ENCODE measurements at regions not wholly inside any gene's neighbourhood (a gene's known extent, or its start where the extent isn't known, plus 50 kb on each side); places are given as distances from the start of the nearest gene placed in this dataset.

DNA sequence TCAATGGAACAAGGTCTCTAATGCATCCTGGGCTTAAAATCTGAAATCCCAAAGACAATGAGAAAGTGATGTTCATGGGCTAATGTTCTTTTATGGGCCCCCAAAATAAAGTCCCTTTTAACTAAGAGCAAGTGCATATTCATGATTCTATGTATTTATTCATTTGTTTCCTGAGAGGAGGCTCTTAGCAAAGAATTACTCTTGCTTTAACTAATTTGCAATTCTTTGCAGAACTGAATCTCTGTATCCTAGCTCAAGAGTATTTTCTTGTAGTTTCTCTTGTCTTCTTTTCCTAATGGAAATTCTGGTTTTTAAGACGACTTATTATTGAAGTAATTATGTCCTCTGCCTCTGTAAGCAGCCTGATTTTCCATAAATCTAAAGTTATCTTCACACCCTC, 202.2 kb upstream of the TP63 start:
- no peaks in the 10 kb centered on the region for H4K20me1 ChIP-seq (ENCODE audit: control insufficient read depth, insufficient read depth)
- BruUV-seq (replicated peaks) = no TSS peak
- no peaks in the 10 kb centered on the region for H3K79me2 ChIP-seq (ENCODE audit: control insufficient read depth, insufficient read depth, low read length)
- TF ChIP-seq, protein P1, sequence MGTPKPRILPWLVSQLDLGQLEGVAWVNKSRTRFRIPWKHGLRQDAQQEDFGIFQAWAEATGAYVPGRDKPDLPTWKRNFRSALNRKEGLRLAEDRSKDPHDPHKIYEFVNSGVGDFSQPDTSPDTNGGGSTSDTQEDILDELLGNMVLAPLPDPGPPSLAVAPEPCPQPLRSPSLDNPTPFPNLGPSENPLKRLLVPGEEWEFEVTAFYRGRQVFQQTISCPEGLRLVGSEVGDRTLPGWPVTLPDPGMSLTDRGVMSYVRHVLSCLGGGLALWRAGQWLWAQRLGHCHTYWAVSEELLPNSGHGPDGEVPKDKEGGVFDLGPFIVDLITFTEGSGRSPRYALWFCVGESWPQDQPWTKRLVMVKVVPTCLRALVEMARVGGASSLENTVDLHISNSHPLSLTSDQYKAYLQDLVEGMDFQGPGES (IDR thresholded peaks at IDR 0.05) = no peak
- TF ChIP-seq, protein P2, sequence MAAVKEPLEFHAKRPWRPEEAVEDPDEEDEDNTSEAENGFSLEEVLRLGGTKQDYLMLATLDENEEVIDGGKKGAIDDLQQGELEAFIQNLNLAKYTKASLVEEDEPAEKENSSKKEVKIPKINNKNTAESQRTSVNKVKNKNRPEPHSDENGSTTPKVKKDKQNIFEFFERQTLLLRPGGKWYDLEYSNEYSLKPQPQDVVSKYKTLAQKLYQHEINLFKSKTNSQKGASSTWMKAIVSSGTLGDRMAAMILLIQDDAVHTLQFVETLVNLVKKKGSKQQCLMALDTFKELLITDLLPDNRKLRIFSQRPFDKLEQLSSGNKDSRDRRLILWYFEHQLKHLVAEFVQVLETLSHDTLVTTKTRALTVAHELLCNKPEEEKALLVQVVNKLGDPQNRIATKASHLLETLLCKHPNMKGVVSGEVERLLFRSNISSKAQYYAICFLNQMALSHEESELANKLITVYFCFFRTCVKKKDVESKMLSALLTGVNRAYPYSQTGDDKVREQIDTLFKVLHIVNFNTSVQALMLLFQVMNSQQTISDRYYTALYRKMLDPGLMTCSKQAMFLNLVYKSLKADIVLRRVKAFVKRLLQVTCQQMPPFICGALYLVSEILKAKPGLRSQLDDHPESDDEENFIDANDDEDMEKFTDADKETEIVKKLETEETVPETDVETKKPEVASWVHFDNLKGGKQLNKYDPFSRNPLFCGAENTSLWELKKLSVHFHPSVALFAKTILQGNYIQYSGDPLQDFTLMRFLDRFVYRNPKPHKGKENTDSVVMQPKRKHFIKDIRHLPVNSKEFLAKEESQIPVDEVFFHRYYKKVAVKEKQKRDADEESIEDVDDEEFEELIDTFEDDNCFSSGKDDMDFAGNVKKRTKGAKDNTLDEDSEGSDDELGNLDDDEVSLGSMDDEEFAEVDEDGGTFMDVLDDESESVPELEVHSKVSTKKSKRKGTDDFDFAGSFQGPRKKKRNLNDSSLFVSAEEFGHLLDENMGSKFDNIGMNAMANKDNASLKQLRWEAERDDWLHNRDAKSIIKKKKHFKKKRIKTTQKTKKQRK (IDR thresholded peaks at IDR 0.05; ENCODE audit: low read depth, low read length) = no peak
- no peak for FAIRE-seq
- RAD21 ChIA-PET (ENCODE audit: unreplicated experiment) = no interaction called here
- no peak overlapping the region for H3K9ac ChIP-seq (ENCODE audit: control insufficient read depth, insufficient read depth, low read length)
- no peak overlapping the region for H3K27ac ChIP-seq (ENCODE audit: control insufficient read depth, insufficient read depth)
- no peaks in the 10 kb centered on the region for H3K36me3 ChIP-seq (ENCODE audit: control insufficient read depth in 2 of 2, insufficient read depth in 2 of 2, low read length in 1 of 2)
- SMC1A ChIA-PET (ENCODE audit: uncharacterized antibody, unreplicated experiment) = interaction anchor here (1.0 to 1.4 kb wide), 4 partner anchors 10 to 25 kb away, joined by 3 to 5 read pairs (median 4); no protein-coding TSS in a partner anchor
- intact Hi-C loops (cut with micrococcal nuclease; ENCODE audit: unreplicated experiment) = no loop called here
- no peak overlapping the region for H3K4me3 ChIP-seq
- H3K4me2 ChIP-seq (ENCODE audit: control insufficient read depth, insufficient read depth) = no peak overlapping the region
- no peak for ATAC-seq
- 9% methylated on average over 1 of the region's 1 CpG for WGBS (ENCODE audit: insufficient coverage, insufficient replicate concordance, low lambda C conversion rate, missing lambda C conversion rate)
- CTCF ChIA-PET = interaction anchor here (0.6 kb wide), 1 partner anchor 1645 kb away, joined by 3 read pairs; no protein-coding TSS in a partner anchor
- DNase-seq (ENCODE audit: low read depth, low spot score) = no peak
- in situ Hi-C loops (cut with MboI) = no loop called here
- POLR2A ChIA-PET = no interaction called here
- H3K9me3 ChIP-seq (replicated peaks; ENCODE audit: control insufficient read depth, insufficient read depth, low read length) = no peaks in the 10 kb centered on the region; the same call in 1 of the 3 replicates
- H2AFZ ChIP-seq (ENCODE audit: control insufficient read depth, low read depth, low read length) = no peak overlapping the region
- H3K27me3 ChIP-seq (replicated peaks in 1 of 2; ENCODE audit: control insufficient read depth in 2 of 2, insufficient read depth in 2 of 2, low read length in 1 of 2) = no peaks in the 10 kb centered on the region
- no peaks in the 10 kb centered on the region for H3K4me1 ChIP-seq (ENCODE audit: control insufficient read depth, insufficient read depth, low read length)

DNA sequence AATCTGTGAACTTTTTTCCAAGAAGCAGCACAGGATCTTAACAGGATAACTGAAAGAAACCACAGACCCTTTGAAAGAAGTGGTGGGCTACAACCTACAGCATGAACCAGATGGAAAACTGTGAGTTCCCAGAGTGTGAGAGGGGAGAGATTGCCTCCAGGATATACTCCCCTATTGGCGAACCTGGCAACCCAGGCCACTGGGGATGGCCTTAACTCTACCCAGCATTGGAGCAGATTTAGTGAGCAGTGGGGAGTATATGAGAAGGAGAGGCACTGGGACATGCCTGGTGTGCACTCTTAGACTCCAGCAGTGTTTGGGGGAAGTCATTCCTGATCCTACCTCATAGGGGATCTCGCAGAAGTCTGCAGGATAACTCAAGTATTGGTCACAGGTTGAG, 201.0 kb upstream of the TP63 start:
- in situ Hi-C loops (cut with MboI) = no loop called here
- no peak overlapping the region for H3K9ac ChIP-seq (ENCODE audit: control insufficient read depth, insufficient read depth, low read length)
- ChIA-PET RAD21 (ENCODE audit: unreplicated experiment) (no interaction called here), CTCF (no interaction called here), SMC1A (ENCODE audit: uncharacterized antibody, unreplicated experiment) (no interaction called here), POLR2A (interaction anchor here (0.6 kb wide), 1 partner anchor 138 kb away, joined by 5 read pairs; no protein-coding TSS in a partner anchor)
- H3K79me2 ChIP-seq (ENCODE audit: control insufficient read depth, insufficient read depth, low read length) = no peaks in the 10 kb centered on the region
- intact Hi-C loops (cut with micrococcal nuclease; ENCODE audit: unreplicated experiment) = no loop called here
- FAIRE-seq = no peak
- H3K4me1 ChIP-seq (ENCODE audit: control insufficient read depth, insufficient read depth, low read length) = no peaks in the 10 kb centered on the region
- no peak for ATAC-seq
- no peaks in the 10 kb centered on the region for H3K27me3 ChIP-seq (replicated peaks in 1 of 2; ENCODE audit: control insufficient read depth in 2 of 2, insufficient read depth in 2 of 2, low read length in 1 of 2)
- H3K27ac ChIP-seq (ENCODE audit: control insufficient read depth, insufficient read depth) = no peak overlapping the region
- H4K20me1 ChIP-seq (ENCODE audit: control insufficient read depth, insufficient read depth) = no peaks in the 10 kb centered on the region
- 75% methylated on average over 2 of the region's 2 CpGs for WGBS (ENCODE audit: insufficient coverage, insufficient replicate concordance, low lambda C conversion rate, missing lambda C conversion rate)
- no peak overlapping the region for H2AFZ ChIP-seq (ENCODE audit: control insufficient read depth, low read depth, low read length)
- no peaks in the 10 kb centered on the region; the same call in 1 of the 3 replicates for H3K9me3 ChIP-seq (replicated peaks; ENCODE audit: control insufficient read depth, insufficient read depth, low read length)
- H3K4me3 ChIP-seq = no peak overlapping the region
- no TSS peak for BruUV-seq (replicated peaks)
- H3K36me3 ChIP-seq (ENCODE audit: control insufficient read depth in 2 of 2, insufficient read depth in 2 of 2, low read length in 1 of 2) = no peaks in the 10 kb centered on the region
- H3K4me2 ChIP-seq (ENCODE audit: control insufficient read depth, insufficient read depth) = no peak overlapping the region
- DNase-seq (ENCODE audit: low read depth, low spot score) = no peak
- TF ChIP-seq, protein P3, sequence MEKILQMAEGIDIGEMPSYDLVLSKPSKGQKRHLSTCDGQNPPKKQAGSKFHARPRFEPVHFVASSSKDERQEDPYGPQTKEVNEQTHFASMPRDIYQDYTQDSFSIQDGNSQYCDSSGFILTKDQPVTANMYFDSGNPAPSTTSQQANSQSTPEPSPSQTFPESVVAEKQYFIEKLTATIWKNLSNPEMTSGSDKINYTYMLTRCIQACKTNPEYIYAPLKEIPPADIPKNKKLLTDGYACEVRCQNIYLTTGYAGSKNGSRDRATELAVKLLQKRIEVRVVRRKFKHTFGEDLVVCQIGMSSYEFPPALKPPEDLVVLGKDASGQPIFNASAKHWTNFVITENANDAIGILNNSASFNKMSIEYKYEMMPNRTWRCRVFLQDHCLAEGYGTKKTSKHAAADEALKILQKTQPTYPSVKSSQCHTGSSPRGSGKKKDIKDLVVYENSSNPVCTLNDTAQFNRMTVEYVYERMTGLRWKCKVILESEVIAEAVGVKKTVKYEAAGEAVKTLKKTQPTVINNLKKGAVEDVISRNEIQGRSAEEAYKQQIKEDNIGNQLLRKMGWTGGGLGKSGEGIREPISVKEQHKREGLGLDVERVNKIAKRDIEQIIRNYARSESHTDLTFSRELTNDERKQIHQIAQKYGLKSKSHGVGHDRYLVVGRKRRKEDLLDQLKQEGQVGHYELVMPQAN (conservative IDR thresholded peaks at IDR 0.05) = no peak
- TF ChIP-seq JUND (IDR thresholded peaks at IDR 0.05; ENCODE audit: low read depth, low read length) (no peak), KLF5 (IDR thresholded peaks at IDR 0.05; ENCODE audit: partially characterized antibody) (no peak), TBL1XR1 (IDR thresholded peaks at IDR 0.05; ENCODE audit: low read depth, low read length) (no peak), IKZF1 (conservative IDR thresholded peaks at IDR 0.05) (no peak)
- TF ChIP-seq, protein P2 (IDR thresholded peaks at IDR 0.05; ENCODE audit: low read depth, low read length) = no peak

Measured in GM12878 (cell line).